K562 (cell line): ENCODE measurements at regions not wholly inside any gene's neighbourhood (a gene's known extent, or its start where the extent isn't known, plus 50 kb on each side); places are given as distances from the start of the nearest gene placed in this dataset.
A peak's percentile ranks its signal among the peaks of the same experiment; 100 is the strongest.

ENCODE experiments used
- ATF7 ChIP-seq: fragments of 450-650 bp; IDR thresholded peaks from 2 replicates; pipeline ENCODE4 v1.7.1; 2014; ENCODE audit warnings: mild to moderate bottlenecking, moderate library complexity
- DDX20 ChIP-seq: fragments of 450-650 bp; IDR thresholded peaks from 2 replicates; pipeline ENCODE4 v1.6.1; 2016; ENCODE audit warnings: missing genetic modification characterization, low read depth, mild to moderate bottlenecking, missing compliant biosample characterization, moderate library complexity
- LEF1 ChIP-seq: fragments of 450-650 bp; IDR thresholded peaks from 2 replicates; pipeline ENCODE4 v1.6.1; 2016; ENCODE audit warnings: mild to moderate bottlenecking
- RAD21 ChIP-seq, 2 experiments: fragments of 250-450 bp in 1 of 2; fragments of 450-650 bp in 1 of 2; sonication (Bioruptor Pico) in 1 of 2; formaldehyde crosslinking in 1 of 2; IDR thresholded peaks in 1 of 2; conservative IDR thresholded peaks in 1 of 2; 2 replicates each; pipeline versions ENCODE4 v1.4.0 to v1.8.0; 2020 to 2022; ENCODE audit warnings: mild to moderate bottlenecking in 2 of 2, moderate library complexity in 1 of 2
- SMC3 ChIP-seq: conservative IDR thresholded peaks from 2 replicates; pipeline ENCODE4 v1.6.1; 2011; ENCODE audit warnings: low read depth, low read length, improper control_type of control experiment; ENCODE audit not compliant: insufficient read depth
- ZFP36 ChIP-seq: fragments of 150-350 bp; IDR thresholded peaks from 2 replicates; pipeline ENCODE4 v1.6.1; 2018; ENCODE audit warnings: low read length, low read depth; ENCODE audit not compliant: partially characterized antibody
- ZNF239 ChIP-seq: fragments of 250-450 bp; sonication (Bioruptor Pico); IDR thresholded peaks from 2 replicates; pipeline ENCODE4 v1.4.0; 2020; ENCODE audit warnings: mild to moderate bottlenecking
- ZNF764 ChIP-seq: fragments of 250-450 bp; sonication (Bioruptor Pico); IDR thresholded peaks from 2 replicates; pipeline ENCODE4 v1.4.0; 2020; ENCODE audit warnings: low read depth, mild to moderate bottlenecking, moderate library complexity
- TF ChIP-seq, protein P1 (sequence below): sonication (generic); formaldehyde crosslinking; IDR thresholded peaks from 2 replicates; pipeline ENCODE4 v1.8.0; 2022; ENCODE audit warnings: mild to moderate bottlenecking, missing genetic modification reagents, borderline replicate concordance

GRCh38 chr21:39086547-39086946, 96.7 kb downstream of the PSMG1 start (continued):
- TF ChIP-seq, protein P1, sequence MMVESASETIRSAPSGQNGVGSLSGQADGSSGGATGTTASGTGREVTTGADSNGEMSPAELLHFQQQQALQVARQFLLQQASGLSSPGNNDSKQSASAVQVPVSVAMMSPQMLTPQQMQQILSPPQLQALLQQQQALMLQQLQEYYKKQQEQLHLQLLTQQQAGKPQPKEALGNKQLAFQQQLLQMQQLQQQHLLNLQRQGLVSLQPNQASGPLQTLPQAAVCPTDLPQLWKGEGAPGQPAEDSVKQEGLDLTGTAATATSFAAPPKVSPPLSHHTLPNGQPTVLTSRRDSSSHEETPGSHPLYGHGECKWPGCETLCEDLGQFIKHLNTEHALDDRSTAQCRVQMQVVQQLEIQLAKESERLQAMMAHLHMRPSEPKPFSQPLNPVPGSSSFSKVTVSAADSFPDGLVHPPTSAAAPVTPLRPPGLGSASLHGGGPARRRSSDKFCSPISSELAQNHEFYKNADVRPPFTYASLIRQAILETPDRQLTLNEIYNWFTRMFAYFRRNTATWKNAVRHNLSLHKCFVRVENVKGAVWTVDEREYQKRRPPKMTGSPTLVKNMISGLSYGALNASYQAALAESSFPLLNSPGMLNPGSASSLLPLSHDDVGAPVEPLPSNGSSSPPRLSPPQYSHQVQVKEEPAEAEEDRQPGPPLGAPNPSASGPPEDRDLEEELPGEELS (CRISPR knock-in tag), result no peak
- TF ChIP-seq ATF7 (no peak), DDX20 (tag) (no peak), LEF1 (no peak), ZFP36 (no peak), SMC3 (0 out of 2 replicates have a peak, but pooled peaks have one; percentile 11), ZNF239 (CRISPR knock-in tag) (no peak), RAD21 (CRISPR knock-in tag; conservative IDR thresholded peaks at IDR 0.05 in 1 of 2, IDR thresholded peaks at IDR 0.05 in 1 of 2) (peak in 1 of 2 experiments; percentile 24; a peak in 2 of 4 replicates), ZNF764 (CRISPR knock-in tag) (no peak)
